Testis (tissue), 2 donors: ENCODE measurements at regions not wholly inside any gene's neighbourhood (a gene's known extent, or its start where the extent isn't known, plus 50 kb on each side); places are given as distances from the start of the nearest gene placed in this dataset.

Source experiments
- DNase-seq: peaks from one replicate; pipeline ENCODE4 v3.0.0-alpha.2; 2019
- H3K27ac ChIP-seq, 2 donors: fragments of 200-600 bp; sonication (generic); one replicate each; pipeline ENCODE4 v1.5.1; 2019
- H3K27me3 ChIP-seq: fragments of 200-600 bp; sonication (generic); one replicate; pipeline ENCODE4 v1.5.1; 2019
- H3K36me3 ChIP-seq: fragments of 200-600 bp; sonication (generic); one replicate; pipeline ENCODE4 v1.5.1; 2017; ENCODE audit warnings: low read depth; ENCODE audit errors: missing control alignments
- H3K4me1 ChIP-seq: fragments of 200-600 bp; sonication (generic); one replicate; pipeline ENCODE4 v1.5.1; 2019
- H3K4me3 ChIP-seq, 2 donors: fragments of 200-600 bp; sonication (generic); one replicate each; pipeline ENCODE4 v1.5.1; 2017 to 2019
- H3K9me3 ChIP-seq: fragments of 200-600 bp; sonication (generic); one replicate; pipeline ENCODE4 v1.5.1; 2017
- CTCF ChIP-seq, 3 experiments: fragments of 450-650 bp in 2 of 3; fragments of 200-600 bp in 1 of 3; sonication (generic) in 1 of 3; IDR thresholded peaks; one replicate each; pipeline ENCODE4 v1.5.1; 2016 to 2019; ENCODE audit warnings: antibody characterized with exemption in 3 of 3, mild to moderate bottlenecking in 2 of 3, moderate library complexity in 1 of 3
- POLR2A ChIP-seq: fragments of 450-650 bp; IDR thresholded peaks from one replicate; pipeline ENCODE4 v1.6.1; 2017; ENCODE audit warnings: antibody characterized with exemption, mild to moderate bottlenecking, moderate library complexity
- WGBS, 2 donors: methylation state at CpG; one replicate each; pipeline ENCODE4 v1.1.5; 2018; 5-methylcytosine and 5-hydroxymethylcytosine counted together
- intact Hi-C: fragments of 100-400 bp; cut with DNase I; formaldehyde crosslinking; loops from one replicate; pipeline ENCODE4 v1.15.1; 2023; ENCODE audit warnings: low total_unique reads

- Histone ChIP-seq H3K27me3 (no peaks in the 10 kb centered on the region), H3K36me3 (no peaks in the 10 kb centered on the region), H3K4me3 (no peak overlapping the region), H3K9me3 (no peaks in the 10 kb centered on the region), H3K27ac (no peak overlapping the region), H3K4me1 (no peaks in the 10 kb centered on the region)
- 67 to 76% methylated on average over 4 of the region's 4 CpGs for WGBS, 2 donors
- intact Hi-C loops: no loop called here
- DNase-seq: no peak
- TF ChIP-seq POLR2A (no peak), CTCF (IDR thresholded peaks at IDR 0.05) (no peak)
Observed at GRCh38 chr12:102746963-102747362, 170.1 kb downstream of the PAH start.

- 69 to 79% methylated on average over 8 of the region's 8 CpGs for WGBS, 2 donors
- no peak overlapping the region for H3K27ac ChIP-seq
- H3K36me3 ChIP-seq: no peaks in the 10 kb centered on the region
- intact Hi-C loops: no loop called here
- H3K4me3 ChIP-seq: no peak overlapping the region
- TF ChIP-seq POLR2A: no peak
- no peak for TF ChIP-seq CTCF (IDR thresholded peaks at IDR 0.05)
- H3K27me3 ChIP-seq: no peaks in the 10 kb centered on the region
- H3K4me1 ChIP-seq: no peaks in the 10 kb centered on the region
- no peak for DNase-seq
- H3K9me3 ChIP-seq: no peaks in the 10 kb centered on the region
Observed at GRCh38 chr12:102745971-102746600, 171.0 kb downstream of the PAH start.

- H3K36me3 ChIP-seq: no peaks in the 10 kb centered on the region
- H3K4me3 ChIP-seq: no peak overlapping the region
- no peaks in the 10 kb centered on the region for H3K27me3 ChIP-seq
- no peaks in the 10 kb centered on the region for H3K4me1 ChIP-seq
- intact Hi-C loops: no loop called here
- H3K27ac ChIP-seq: no peak overlapping the region
- DNase-seq: no peak
- 57 to 75% methylated on average over 3 of the region's 3 CpGs for WGBS, 2 donors
- TF ChIP-seq POLR2A (no peak), CTCF (IDR thresholded peaks at IDR 0.05) (no peak)
- H3K9me3 ChIP-seq: no peaks in the 10 kb centered on the region
Observed at GRCh38 chr12:102741196-102741595, 175.8 kb downstream of the PAH start.

GRCh38 chr12:102740141-102740955 is 176.7 kb downstream of the PAH start:
- WGBS, 2 donors: 46 to 51% methylated on average over 3 of the region's 3 CpGs
- no peak overlapping the region for H3K4me3 ChIP-seq
- H3K36me3 ChIP-seq: no peaks in the 10 kb centered on the region
- intact Hi-C loops: no loop called here
- H3K27me3 ChIP-seq: no peaks in the 10 kb centered on the region
- H3K4me1 ChIP-seq: no peaks in the 10 kb centered on the region
- no peak for DNase-seq
- no peak overlapping the region for H3K27ac ChIP-seq
- no peaks in the 10 kb centered on the region for H3K9me3 ChIP-seq
- TF ChIP-seq POLR2A (no peak), CTCF (IDR thresholded peaks at IDR 0.05) (peak in 2 of 3 experiments; percentile 22 to 43)
